ENCODE measurements at regions not wholly inside any gene's neighbourhood (a gene's known extent, or its start where the extent isn't known, plus 50 kb on each side); places are given as distances from the start of the nearest gene placed in this dataset.

- no peak for DNase-seq
These were observed 95.8 kb upstream of the MYCBP2 start for GRCh38 chr13:77422724-77423123.

DNA sequence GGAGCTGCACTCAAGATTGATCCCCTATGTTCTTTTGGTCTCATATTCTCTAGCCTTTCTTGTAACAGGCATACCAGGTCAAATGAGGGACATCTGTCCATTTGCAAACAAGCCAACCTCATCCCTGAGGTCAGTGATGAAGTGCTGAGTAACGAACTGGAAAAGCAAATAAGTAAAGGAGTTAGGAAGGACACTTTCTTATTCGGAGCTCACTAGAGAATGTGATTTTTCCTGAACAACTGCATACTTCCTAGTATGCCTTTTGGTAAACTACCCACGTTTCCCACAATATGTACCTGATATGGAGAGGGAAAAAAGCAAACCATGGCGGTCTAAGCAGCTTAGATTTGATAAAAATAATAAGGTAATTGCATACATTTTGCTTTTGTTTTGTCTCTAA lies 91.0 kb upstream of the MYCBP2 start:
- no peak for DNase-seq

- no peak for DNase-seq
These were observed 89.8 kb upstream of the MYCBP2 start for GRCh38 chr13:77416666-77417212.

DNA sequence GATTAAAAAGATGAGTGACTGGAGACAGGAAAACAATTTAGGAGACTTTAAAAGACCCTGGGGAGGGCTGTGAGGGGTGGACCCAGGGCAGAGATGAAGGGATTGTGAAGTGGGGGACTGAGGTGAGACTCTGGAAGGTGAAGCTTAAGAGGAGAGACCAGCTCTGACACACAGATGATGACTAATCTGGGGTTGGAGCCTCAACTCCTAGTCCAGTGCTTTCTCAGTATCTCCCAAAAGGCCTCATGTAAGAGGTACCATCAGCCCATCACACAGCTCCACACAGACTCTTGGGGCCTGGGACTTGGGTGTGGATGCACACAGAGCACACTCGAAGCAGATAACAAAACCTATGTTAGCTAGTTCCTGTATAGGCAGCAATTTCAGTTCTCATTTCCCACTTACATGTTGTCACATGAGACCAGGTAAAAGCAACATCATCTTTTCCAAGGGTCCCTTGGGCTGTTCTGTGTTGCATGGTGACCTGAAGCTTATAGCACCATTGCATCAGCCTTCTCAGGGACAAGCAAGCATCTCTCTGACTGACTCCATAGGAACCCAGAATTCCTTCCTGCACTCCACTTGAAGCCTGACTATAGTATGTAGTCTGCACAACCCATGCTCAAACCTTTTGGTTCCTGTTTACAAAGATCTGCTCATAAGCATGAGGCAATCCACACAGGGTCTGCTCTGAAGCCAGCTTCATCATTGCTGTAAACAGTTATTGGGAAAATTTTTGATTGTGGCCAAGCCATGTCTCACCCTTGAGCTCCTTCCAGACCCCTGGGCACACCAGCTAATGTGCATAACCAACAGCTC lies 88.6 kb upstream of the MYCBP2 start:
- no peak for DNase-seq

DNA sequence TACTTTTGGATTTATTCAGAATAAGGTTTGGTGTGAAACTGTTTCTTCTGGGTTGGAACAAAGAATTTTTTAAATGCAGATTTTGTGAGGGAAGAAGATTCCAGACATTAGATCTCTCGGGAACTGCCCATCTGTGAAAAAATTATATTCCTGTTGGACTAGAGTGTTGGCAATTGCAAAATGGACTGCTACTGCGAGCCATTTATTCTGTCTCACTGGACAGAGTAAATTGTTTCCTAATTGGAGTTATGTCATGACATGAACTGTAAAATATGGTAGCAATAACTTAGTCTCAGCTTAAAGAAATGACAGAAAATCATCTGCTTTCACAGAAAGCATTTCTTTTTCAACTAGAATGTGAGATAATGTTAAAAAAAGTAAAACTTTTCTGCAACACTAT lies 86.0 kb upstream of the MYCBP2 start:
- no peak for DNase-seq

DNA sequence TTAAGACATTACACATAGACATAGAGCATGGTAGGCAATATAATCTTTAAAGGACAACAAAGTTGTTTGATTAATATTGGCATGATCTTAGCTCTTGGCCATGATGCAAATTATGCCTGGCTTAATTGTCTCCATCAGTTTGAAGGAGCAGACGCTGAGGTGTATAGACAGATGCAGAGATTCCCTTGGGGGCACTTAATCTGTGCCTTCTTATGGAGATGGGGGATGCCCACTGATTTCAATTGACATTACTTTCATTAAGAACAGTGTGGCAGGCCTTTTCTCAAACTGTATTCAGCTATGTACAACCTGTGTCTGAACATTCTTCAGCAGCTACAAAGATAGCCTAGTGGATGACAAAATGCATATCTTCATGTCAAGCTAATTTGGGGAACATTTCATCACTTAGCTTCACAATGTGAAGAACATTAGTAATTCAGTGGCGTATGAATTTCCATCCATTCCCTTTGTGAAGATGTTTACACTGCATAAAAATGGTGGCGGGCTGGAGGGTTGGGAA lies 85.3 kb upstream of the MYCBP2 start:
- DNase-seq: no peak

DNA sequence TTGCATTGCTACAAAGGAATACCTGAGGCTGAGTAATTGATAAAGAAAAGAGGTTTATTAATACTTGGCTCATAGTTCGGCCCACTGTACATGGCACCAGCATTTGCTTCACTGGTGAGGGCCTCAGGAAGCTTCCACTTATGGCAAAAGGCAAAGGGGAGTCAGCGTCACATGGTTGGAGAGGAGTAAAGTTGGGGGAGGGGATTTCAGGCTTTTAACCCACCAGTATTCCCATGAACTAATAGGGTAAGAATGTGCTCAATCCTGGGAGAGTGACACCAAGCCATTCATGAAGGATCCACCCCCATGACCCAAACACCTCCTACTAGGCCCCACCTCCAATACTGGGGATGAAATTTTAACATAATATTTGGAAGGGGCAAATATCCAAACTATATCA lies 82.5 kb upstream of the MYCBP2 start:
- no peak for DNase-seq

GRCh38 chr13:77406644-77407440 lies 79.9 kb upstream of the MYCBP2 start:
- no peak for DNase-seq

GRCh38 chr13:77398825-77399620 lies 72.1 kb upstream of the MYCBP2 start:
- DNase-seq: no peak

- no peak for DNase-seq
These were observed 70.7 kb upstream of the MYCBP2 start for GRCh38 chr13:77397636-77398035.

DNA sequence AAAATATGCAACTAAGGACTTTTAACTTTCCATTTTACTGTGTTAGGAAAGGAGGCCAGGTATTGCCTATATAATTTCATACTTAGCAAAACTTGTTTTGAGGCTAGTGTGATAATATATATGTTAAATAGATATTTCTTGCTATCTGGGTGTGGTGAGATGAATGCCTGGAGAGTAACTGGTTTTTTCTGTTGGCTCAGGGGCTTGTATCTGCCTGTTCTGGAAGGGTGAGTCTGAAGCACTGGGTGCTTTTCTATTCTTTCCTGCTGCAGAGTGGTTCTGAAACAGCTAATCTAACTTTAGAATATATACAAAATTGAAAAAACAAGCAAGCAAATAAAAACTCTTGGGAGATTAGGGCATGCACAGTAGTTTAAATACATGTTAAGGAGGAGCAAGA lies 64.6 kb upstream of the MYCBP2 start:
- DNase-seq: no peak

DNA sequence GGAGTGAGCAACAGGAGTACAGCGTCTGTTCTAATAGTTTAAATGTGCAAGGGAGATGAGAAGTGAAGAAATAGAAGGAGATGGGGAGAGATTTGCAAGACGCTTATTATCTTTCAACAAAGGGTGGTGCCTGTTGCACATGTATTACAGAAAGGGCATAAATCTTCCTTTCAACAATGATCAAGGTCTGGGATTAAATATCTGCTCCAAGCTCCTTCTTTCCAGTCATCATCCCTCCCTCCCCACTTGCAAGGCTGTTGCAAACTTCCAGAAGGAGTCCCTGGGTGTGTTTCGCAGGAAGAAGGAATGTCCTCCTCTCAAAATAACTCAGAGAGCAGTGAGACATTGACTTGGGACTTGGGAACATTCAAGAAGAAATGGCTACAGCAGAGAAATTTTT lies 63.5 kb upstream of the MYCBP2 start:
- DNase-seq: no peak

GRCh38 chr13:77389625-77390000 lies 62.7 kb upstream of the MYCBP2 start:
- DNase-seq: no peak

- no peak for DNase-seq
These were observed 62.2 kb upstream of the MYCBP2 start for GRCh38 chr13:77388944-77389624.

GRCh38 chr13:77387607-77388200 lies 60.8 kb upstream of the MYCBP2 start:
- DNase-seq: no peak

- DNase-seq: no peak
These were observed 60.1 kb upstream of the MYCBP2 start for GRCh38 chr13:77386880-77387606.

- DNase-seq: no peak
These were observed 59.2 kb upstream of the MYCBP2 start for GRCh38 chr13:77386046-77386445.

DNA sequence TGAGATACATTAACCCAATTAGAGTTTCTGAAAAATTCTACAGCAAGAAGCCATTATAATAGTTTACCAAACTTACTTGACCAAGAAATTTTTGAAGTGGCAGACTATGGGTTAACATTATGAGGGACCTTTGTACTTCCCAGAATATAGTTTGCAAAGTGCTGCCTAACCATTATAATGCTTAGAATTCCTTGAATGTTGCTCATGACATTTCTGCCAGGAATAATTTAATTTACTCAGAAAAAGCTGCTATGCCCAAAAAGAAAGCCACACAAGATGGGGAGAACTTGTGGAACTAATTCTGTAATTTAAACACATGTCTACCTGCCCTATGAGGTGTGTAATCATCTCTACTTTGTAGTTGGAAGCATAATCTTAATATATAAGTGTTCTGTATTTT lies 58.1 kb upstream of the MYCBP2 start:
- no peak for DNase-seq

DNA sequence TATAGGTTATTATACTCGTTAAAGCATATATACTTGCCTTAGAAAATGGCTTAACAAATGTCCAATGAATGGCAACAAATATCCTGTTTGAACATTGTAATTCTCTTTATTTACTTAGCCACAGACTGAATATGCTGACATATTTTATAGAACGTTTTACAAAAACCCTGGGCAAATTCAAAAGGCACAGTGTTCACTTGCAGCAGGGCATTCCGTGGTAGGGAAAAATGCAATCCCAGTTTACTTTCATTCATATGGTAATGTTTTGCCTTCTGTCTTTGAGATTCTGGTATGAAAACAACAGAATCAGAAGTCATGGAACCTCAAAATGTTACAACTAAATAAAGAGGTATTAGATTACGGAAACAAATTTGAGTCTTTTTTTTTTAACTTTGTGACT lies 56.2 kb upstream of the MYCBP2 start:
- DNase-seq: no peak

DNA sequence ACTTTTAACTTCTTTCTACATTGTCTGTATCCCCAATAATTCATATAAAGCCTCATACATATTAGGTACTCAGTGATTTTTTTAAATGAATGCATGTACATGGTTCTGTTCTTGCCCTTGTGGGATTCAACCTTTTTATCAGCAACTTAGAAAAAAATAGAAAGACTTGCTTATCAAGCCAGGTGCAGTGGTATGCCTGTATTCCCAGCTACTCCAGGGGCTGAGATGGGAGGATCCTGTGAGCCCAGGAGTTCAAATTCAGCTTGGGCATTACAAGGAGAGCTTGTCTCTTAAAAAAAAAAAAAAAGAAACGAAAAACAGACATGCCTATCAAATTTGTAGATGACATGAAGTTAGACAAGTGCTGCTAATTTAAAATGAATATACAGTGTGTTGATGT lies 54.2 kb upstream of the MYCBP2 start:
- no peak for DNase-seq

- no peak for DNase-seq
These were observed 52.6 kb upstream of the MYCBP2 start for GRCh38 chr13:77379508-77379907.
